Activated effector memory CD4-positive, alpha-beta T cell treated with anti-CD3 and anti-CD28 coated beads, Interleukin-2, amount 50 U/mL, for 16 hours (primary cell): ENCODE measurements at regions not wholly inside any gene's neighbourhood (a gene's known extent, or its start where the extent isn't known, plus 50 kb on each side); places are given as distances from the start of the nearest gene placed in this dataset.
"Not testable (repeated sequence)": the region's sequence is repeated elsewhere in the genome, so short reads cannot be mapped to it uniquely, and the experiment has no call there.

Experiments used
- DNase-seq: peaks from one replicate; pipeline ENCODE4 v3.0.0-alpha.2; 2020

DNA sequence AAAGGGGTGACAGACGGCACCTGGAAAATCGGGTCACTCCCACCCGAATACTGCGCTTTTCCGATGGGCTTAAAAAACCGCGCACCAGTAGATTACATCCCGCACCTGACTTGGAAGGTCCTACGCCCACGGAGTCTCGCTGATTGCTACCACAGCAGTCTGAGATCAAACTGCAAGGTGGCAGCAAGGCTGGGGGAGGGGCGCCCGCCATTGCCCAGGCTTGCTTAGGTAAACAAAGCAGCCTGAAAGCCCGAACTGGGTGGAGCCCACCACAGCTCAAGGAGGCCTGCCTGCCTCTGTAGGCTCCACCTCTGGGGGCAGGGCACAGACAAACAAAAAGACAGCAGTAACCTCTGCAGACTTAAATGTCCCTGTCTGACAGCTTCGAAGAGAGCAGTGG, 234.2 kb upstream of the ANXA10 start:
- DNase-seq: not testable (repeated sequence)

DNA sequence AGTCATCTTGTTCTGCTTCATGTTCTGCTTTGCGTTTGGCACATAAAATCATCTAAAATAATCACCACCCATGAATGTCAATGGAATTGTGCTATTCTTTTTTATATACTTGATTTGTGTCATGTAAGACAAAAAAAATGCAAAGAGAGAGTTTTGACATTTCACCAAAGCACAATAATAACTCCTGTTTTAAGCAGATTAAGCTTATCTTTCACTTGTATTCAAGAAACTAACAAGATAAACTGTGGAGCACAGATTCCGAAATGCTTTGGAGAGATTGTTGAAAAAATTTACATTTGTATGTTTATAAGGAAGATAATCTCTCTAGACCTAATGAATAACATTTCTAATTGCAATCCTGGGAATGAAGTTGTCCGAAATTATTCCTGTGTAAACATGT, 225.1 kb upstream of the ANXA10 start:
- DNase-seq: no peak

DNA sequence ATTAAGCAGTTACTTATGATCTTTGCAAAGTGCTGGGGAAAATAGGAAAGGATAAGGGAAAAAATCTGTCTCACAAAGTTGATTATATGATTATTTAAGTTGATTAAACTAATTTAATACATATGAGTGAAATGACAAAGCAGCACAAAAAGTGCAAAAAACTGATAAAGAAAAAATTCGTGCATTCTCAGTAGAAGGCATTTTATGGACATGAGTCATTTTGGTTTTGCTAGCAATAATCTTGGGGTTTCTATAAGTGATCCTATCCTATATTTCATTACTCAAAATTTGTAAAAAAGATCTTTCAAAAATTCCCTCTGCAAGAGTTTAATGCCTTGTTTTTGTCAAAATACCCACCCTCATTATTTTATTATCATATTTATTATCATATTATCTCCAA, 224.2 kb upstream of the ANXA10 start:
- no peak for DNase-seq

DNA sequence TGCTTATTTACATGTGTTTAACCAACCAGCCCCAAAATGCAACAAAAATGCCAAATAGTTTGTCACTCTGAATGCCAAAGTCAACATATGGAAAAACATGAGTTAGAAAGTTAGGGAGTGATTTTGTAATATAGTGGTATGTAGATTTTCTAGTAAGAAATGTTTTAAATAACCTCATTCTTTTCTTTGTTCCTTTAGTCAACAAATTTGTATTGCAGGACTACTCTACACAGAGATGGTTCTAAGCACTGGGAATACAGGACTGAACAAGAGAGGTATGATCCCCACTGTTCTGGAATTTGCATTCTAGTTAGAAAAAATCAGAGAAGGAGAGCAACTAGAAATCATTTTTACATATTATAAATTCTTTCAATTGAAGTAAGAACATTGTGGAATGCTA, 218.8 kb upstream of the ANXA10 start:
- no peak for DNase-seq

DNA sequence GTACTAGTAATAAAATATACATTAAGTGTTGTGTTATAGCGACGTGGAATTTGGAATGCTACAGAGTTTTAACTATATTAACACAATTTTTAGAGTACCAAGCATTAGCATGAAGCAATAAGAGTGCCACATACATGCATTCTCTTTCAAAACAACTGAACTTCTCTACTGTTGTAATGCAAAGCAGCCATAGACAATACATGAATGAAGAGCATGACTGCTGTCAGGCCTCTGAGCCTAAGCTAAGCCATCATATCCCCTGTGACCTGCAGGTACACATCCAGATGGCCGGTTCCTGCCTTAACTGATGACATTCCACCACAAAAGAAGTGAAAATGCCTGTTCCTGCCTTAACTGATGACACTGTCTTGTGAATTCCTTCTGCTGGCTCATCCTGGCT, 216.2 kb upstream of the ANXA10 start:
- DNase-seq: not testable (repeated sequence)

DNA sequence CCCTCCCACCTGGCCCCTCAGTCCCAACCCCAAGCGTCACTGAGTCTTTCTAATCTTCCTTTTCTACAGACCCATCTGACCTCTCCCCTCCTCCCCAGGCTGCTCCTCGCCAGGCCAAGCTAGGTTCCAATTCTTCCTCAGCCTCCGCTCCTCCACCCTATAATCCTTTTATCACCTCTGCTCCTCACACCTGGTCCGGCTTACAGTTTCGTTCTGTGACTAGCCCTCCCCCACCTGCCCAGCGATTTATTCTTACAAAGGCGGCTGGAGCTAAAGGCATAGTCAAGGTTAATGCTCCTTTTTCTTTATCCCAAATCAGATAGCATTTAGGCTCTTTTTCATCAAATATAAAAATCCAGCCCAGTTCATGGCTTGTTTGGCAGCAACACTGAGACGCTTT, 214.5 kb upstream of the ANXA10 start:
- DNase-seq: not testable (repeated sequence)

DNA sequence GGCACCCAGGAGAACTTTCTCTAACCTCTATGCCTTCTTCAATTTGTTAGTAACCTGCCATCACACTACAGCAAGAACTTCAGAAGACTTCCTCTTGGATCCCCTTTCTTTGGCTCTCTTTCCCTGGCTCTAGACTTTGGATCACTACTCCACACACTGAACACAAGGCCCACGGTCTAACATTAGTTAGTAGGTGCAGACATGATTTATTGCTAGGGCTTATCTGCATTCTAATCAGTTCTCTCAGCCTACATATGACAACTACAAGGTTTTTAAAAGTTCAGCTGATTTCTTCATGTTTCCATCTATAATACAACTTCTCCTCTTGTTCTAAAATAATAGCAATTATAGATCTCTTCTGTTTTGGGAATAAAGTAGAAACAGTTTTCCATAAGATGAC, 209.1 kb upstream of the ANXA10 start:
- no peak for DNase-seq

DNA sequence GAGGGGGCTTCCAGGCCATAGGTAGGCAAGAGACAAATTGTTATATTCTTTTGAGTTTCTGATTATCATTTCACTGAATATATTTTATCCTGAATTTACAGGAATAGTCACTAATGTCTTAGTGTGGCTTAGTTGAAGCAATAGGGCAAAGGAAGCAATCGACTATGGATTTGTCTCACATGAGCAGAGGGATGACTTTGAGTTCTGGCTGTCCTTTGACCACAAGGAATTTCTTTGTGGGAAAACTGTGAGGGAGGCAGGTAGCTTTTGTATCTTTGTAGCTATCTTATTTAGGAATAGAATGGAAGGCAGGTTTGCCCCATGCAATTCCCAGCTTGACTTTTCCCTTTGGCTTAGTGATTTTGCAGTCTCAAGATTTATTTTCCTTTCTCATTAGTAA, 207.3 kb upstream of the ANXA10 start:
- no peak for DNase-seq

DNA sequence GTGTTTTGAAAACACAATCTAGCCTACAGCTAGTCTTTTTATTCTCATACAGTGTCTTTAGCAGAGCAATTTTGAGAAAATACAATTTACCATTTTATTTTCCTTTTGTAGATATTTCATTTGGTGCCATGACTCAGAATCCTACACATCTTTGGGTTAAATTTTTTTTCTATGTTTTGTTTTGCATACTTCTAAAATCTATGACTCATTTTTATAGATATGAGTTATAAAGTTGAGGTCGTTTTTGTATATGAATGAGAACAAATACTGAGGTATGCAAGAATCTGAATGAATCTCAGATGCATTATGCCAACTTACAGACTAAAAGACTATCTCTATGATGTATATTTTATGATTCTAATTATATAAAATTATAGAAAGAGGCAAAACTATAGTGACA, 206.5 kb upstream of the ANXA10 start:
- no peak for DNase-seq

DNA sequence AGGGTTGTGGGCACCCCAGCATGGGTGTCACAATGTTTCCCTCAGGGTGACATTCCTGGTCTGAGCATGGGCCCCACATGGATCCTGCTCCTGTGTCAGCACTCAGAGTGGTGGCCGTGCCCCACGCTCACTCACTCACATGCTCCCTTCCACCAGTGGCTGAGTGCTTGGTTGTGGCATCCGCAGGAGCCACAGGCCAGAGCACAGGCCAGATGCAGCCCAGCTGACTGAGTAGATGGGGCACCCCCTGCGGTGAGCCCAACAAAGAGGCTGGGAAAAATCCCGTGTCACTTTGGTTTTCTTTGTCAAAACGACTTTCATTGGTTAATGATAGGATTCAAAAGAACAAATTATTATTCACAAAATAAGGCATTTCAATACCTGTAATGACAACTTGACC, 204.6 kb upstream of the ANXA10 start:
- no peak for DNase-seq

DNA sequence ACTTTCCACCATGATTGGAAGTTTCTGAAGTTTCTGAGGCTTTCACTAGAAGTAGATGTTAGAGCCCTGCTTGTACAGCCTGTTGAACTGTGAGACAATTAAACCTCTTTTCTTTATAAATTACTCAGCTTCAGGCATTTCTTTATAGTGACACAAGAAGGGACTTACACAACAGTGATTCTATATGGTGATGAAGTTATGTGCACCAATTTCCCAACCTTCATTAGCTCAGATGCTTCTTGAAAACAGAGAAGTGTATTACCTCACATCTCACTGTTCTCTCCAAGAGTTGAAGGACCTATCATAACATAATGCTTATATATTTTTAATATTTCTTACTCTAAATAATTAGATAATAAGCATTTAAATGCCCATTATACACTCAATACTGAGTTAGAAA, 202.1 kb upstream of the ANXA10 start:
- no peak for DNase-seq

DNA sequence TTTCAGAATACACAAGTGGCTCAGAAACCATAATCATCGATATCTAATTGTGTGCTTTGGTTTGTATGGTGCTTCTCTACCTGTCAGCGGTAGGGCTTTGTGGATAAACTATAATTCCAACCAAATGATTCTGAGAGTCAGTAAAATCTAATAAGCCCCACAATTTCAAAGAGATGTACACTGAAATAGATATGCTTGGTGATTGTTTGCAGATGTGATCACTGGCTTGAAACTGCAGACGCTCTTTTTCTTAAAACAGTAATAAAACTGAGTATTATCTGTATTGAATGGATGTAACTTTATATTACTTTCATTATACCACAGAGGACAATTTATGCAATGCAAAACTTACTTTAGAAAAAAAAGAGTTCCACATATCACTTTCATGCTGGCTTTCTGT, 198.8 kb upstream of the ANXA10 start:
- DNase-seq: no peak

DNA sequence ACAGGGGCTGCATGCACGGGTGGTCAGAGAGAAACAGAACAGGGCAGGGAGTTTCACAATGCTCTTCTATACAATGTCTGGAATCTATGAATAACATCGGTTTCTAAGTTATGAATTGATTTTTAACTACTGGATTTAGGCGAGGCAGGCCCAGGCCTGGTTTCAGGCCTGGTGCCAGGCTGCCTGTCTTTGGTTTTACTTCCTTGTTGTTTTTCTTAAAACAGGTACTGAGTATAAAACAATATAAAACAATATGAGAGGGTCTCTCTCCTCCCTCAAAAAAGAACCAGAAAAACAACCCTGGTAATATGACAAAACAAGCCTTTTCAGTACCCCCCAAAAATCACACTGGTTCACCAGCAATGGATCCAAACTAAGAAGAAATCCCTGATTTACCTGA, 196.1 kb upstream of the ANXA10 start:
- DNase-seq: not testable (repeated sequence)

DNA sequence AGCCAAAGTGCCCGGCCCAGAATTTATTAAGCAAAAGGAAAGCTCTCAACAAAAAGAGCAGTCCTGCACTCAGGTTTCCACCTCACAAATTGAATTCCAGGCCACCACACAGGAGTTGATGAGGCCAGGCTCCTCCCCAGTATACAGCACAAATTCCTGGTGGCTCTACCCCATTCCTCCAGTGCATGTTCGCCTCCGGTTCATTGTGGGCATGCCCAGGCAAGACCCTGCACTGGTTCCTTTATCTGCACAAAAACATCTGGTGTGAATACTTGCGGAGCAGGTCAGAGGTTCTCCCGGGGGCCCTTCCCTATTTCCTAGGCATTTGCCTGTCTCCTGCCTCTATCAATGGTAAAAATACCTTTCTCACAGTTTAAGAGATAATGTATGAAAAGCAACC, 195.2 kb upstream of the ANXA10 start:
- no peak for DNase-seq

DNA sequence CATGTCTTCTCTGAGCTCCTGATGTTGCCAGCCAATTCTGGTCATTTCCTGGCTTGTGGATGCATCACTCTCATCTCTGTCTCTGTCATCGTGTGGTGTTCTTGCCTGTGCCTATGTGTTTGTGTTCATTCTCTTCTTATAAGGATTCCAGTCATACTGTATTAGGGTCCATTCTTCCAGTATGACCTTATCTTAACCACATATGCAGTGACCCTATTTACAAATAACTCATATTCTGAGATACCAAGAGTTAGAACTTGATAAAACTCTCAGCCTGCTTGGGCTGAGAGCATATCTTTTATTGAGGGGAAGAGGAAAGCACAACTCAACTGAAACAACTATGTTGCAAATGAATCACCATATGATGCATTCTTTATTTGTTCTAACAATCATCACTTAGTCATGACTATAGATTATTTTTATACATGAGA, 189.0 kb upstream of the ANXA10 start:
- no peak for DNase-seq

DNA sequence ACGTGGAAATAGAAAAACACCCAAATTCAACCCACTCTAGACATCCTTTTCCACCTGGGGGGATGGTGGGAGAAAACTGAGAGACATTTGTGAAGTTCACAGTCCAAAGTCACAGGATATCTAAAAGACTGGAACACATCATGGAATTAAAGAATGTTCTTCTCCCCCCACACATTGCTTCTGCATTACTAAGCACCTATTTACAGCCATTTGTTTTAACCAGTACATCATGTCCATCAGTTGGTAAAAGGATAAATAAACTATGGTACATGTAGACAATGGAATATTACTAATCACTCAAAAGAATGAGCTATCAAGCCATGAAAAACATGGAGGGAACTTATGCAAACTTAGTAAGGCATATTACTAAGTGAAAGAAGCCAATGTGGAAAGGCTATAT, 185.5 kb upstream of the ANXA10 start:
- no peak for DNase-seq

DNA sequence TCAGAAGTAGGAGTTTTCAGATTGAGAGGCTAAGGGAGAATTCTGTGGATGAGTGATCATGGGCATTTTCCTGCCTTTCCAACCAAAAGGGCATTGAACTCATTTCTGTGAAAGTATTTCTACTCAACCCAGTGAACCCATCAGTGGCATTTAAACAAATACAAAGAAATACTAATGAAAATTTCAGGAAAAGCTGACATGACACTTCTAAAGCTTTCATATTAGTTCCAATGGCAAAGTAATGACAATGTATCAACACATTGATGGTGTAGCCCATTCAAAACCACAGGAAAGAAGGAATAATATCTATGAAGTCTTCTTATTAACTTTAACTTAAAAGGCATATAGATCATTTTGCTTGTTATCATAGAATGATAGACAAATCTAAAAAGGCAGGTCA, 183.5 kb upstream of the ANXA10 start:
- no peak for DNase-seq

DNA sequence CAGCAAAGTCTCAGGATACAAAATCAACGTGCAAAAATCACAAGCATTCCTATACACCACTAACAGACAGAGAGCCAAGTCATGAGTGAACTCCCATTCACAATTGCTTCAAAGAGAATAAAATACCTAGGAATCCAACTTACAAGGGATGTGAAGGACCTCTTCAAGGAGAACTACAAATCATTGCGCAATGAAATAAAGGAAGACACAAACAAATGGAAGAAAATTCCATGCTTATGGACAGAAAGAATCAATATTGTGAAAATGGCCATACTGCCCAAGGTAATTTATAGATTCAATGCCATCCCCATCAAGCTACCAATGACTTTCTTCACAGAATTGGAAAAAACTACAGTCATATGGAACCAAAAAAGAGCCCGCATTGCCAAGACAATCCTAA, 179.8 kb upstream of the ANXA10 start:
- DNase-seq: not testable (repeated sequence)

DNA sequence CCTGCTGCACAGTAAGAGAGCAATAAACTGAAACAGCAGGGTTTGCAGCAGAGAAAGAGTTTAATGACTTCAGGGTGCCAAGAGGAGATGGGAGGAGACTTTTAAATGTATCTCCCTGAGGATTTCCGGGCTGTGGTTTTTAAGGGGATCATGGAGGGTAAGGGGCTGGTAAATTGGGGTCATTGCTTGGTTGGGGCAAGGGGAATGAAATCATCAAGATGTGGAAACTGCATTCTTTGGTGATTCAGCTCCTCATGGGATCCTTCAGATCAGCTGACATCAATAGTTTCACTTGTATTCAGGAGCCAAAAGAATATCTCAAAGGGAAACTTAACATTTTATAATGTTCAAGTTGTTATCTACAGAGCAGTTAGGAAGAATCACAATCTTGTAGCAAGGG, 174.3 kb upstream of the ANXA10 start:
- no peak for DNase-seq

DNA sequence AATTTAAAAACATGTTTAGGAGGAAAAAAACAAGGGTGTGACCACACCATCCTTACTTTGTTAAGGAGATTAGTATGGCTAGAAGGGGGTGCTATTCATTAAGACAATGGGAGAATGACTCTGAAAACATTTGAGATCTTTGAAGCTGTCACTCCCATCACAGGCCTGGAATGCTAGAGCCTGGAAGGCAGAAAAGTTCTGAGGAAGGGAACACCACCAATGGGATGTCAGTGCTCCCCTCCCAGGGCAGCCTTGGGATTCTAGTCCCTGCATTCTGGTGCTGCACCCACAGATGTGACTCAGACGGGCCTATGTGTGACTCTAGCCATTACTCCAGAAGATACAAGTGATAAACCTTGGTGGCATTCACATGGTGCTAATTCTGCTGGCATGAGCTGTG, 162.2 kb upstream of the ANXA10 start:
- DNase-seq: no peak

DNA sequence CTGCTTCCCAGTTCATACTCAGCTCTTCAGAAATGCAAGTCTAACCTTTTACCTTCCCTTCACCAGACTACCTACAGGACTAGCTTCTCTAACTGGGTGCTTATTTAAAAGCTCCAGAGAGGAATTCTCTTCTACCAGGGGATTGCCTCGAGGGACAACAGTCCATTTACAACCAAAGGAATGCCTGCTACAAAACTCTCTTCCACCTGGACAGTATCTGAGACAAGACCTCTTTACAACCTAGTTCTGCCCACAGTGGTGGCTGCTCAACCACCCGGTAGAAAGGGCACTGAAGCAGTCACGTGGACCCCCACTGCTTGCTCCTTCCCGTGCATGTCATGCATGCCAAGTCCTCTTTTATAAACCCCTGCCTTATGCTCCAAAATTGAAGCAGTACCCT, 158.1 kb upstream of the ANXA10 start:
- no peak for DNase-seq

DNA sequence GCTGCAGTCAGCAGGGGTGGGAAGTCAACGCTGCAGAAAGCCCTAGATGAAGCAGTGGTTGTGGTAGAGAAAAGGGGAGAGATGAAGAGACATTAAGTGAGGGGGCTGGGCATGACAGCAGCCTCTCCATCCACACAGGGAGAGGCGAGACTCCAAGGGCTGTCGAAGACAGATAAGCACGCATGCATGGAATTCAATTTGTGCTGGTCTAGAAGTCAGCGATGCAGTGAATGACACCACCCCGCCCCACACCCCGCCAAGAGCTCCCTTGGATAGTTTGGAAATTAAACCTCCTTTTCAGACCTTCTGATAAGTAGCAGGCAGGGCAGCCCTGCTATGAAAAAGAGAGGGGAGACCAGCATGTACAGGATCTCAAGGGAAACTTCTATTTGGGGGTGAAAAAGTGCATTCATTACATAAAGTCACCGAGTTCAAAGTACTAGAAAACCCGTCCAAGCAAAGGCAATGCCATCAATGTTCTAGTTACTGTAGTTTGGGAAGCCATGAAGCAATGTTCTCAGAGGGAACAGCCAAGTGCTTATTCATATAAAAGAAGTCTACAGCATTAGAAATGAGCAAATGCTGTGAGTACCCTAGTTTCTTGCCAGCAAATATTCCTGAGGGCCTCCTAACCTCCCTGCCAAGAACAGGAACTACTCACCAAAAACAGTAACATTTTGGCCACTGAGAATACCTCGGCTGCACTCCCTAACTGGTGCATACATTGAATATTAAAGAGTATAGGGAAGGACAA, 152.3 kb upstream of the ANXA10 start:
- no peak for DNase-seq

DNA sequence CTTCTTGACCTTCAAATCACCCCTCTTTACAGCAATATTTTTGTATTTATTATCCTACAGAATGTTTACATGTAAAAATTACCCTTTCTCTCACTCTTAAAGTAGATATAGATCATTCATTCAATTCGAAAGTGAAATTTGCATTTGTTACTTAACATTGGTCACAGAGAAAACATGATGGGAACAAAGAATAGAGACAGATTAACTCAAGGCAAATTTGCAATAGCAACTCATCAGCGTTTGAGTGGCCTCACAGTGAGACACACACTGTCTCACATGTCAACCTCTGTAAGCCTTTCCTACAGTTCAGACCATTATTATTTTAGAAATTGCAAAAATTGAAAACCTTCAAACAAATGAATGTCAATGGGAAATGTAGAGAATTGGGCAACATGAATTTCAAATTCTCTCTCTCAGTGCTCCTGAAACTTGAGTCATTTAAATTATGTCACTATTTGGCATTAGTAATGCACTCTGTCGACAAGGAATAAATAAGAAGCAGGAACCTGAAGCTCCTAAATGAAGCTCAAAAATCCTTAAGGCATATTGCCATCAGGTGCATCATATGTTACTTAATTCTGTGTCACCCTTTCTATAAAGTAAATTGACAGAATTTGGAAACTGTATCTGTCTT, 148.3 kb upstream of the ANXA10 start:
- no peak for DNase-seq

DNA sequence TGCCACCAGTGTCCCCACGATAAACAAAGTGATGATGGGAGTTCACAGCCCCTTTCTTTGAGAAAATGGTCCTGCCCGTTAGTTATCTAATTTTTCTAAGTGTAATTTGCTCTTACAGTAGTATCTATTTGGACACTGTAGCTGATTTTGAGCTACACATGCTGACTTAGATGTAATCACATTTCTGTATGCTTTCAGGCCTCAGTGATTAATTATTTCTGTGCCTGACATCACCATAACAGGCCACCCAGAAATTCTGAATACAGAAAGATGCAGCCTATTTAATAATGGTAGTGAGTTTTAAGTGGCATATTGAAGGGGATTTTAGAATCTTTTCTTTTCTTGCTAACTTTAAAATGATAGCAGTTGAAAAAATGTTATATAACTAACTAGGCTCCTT, 147.6 kb upstream of the ANXA10 start:
- no peak for DNase-seq

DNA sequence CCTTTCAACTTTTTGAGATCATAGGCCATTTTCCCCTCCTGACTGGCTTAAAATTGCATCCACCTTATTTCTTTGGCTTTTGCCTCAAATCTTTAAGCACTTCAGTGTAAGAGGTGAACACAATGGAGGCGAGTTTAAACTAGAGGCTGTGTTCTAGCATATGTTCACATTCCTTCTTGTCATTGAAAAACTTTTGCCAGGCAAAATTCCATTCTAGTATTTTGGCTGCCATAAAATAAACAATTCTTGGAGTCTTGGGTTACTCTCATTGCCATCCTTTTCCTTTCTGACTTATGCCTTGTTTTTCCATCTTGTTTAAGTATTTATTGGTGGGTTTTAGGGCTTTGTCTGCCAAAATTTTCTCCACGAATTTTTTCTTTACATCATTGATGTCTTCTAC, 137.3 kb upstream of the ANXA10 start:
- no peak for DNase-seq
